ENCODE measurements at regions not wholly inside any gene's neighbourhood (a gene's known extent, or its start where the extent isn't known, plus 50 kb on each side); places are given as distances from the start of the nearest gene placed in this dataset.
"Not testable (repeated sequence)": the region's sequence is repeated elsewhere in the genome, so short reads cannot be mapped to it uniquely, and the experiment has no call there.

DNA sequence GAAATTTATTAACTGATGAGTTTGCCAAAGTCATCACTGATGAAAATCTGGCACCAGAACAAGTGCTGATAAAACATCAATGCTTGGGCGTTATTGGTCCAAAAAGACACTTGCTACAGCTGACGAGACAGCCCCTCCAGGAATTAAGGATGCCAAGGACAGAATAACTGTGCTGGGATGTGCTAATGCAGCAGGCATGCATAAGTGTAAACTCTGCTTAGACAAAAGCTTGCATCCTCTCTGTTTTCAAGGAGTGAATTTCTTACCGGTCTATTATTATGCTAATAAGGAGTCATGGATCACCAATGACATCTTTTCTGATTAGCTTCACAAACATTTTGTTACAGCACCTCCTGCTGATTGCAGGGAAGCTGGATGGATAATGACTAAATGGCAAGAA lies 402.0 kb downstream of the LTN1 start:
- no peak for DNase-seq (ENCODE audit: low spot score)

DNA sequence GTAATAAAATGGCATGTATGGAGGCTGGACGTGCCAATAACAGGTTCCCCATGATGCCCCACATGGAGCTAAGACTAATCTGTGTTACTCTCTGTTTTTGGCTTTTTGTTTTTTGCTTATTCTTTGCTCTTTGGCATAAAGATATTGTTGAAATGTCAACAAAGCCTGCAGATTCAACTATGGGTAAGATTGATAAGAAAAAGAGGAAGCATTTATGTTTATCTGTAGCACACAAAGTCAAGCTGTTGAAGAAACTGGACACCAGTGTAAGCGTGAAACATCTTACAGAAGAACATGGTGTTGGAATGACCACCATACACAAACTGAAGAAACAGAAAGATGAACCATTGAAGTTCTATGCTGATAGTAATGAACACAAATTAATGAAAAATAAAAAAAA lies 402.7 kb downstream of the LTN1 start:
- no peak for DNase-seq (ENCODE audit: low spot score)

DNA sequence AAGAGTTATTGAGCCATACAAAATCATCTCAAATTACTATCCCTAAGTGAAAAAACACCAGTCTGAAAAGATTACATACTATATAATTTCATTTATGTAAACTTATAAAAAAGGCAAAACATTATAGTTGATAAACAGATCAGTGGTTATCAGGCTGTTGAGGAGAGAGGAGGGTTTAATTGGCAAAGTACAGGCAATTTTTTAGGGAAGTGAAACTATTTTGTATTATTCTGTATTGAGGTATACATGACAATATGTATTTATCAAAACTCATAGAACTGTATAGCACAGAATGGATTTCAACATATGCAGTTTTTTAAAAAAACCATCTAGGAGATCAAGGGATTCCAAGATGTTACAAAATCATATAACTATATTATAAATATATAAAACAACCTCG lies 403.7 kb downstream of the LTN1 start:
- no peak for DNase-seq (ENCODE audit: low spot score)

DNA sequence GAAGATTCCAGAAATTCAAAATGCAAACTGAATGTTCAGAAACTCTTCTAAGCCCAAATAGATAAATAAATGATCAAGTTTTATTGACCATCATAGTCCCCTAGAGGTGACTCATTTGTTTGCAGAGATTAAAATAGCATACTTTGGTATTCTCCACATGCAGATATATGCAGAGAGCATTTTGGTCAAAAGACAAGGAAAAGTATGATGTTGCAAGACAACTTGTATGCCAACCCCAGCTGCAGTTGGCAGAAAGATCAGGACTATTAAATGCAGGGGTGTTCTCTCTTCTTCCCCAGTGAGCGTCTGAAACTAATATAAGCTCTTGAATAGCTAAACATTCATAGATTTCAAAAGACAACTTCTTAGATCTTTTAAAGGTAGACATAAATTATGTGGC lies 404.9 kb downstream of the LTN1 start:
- DNase-seq (ENCODE audit: low spot score) = no peak

DNA sequence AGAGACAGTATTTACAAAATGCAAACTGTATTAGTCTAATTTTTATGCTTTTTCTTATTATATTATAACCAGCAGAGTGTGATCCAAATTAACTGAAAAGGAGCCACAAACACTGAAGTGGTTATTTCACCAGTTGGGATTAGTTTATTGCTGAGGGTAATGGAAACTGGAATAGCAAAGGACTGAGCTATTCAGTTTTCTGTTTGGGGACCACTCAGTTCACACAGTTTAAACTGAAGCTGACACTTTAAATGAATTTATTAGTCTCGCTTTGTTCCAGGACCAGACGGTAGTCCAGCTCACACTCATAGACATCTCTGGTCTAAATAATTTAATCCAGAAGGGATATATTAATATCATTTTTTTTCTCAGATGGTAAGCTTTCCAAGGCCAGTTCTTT lies 410.7 kb downstream of the LTN1 start:
- no peak for DNase-seq (ENCODE audit: low spot score)

DNA sequence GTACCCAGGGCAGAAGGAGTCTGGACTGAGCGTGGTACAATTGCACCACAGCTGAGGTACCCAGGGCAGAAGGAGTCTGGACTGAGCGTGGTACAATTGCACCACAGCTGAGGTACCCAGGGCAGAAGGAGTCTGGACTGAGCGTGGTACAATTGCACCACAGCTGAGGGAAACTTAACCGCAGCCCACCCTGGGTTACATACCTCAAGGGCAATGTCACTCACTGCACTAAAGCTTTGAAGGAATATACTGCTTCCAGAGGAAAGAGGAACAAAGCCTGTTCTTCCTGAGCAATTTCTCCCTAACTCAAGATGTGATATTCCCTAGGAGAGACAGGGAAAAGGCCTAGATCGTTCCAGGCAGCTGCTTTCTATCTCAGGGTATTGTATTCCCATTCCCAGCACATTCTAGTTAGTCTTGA lies 411.4 kb downstream of the LTN1 start:
- DNase-seq (ENCODE audit: low spot score) = not testable (repeated sequence)

DNA sequence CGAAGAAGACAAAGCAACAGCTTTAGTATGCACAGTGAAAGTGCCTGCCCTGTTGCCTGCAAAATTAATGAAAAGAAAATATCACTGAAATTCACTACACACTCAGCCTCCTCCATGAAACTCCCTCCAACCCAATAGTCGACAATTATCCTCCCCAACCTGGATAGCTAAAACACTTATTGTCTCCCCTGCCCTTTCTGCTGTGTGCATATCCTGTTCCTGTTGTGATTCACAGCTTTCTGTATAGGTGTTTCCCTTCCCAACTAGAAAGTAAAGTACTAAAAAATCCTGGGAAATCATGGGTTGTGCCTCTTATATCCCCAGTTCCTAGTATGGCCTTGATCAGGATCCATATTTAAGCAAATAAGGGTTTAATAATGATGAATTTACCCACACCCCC lies 412.1 kb downstream of the LTN1 start:
- DNase-seq (ENCODE audit: low spot score) = no peak

DNA sequence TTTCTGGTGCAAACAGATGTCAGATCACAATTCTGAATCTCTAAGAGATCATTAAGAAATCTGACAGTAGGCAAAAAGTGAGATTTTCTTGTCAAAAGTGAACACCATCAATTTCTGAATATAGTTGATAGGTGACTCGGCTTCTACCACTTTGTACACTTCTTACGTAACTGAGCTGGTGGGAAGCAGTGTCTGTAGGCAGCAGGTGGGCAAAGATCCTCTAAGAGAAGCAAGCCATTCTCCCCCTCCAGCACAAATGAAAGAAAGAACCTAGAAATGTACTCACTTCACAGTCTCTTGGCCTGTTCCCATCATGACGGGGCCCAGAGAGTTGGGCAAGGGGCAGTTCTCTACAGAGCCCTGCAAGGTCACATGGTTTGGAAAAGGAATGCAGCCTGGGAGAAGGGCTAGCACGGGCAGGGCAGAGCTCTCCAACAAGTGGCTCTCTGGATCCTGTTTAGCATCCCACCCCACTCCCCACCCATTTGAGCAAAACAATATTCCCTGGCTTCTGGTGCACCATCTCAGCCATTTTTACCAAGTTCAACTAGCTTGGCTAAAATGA lies 412.6 kb downstream of the LTN1 start:
- no peak for DNase-seq (ENCODE audit: low spot score)

DNA sequence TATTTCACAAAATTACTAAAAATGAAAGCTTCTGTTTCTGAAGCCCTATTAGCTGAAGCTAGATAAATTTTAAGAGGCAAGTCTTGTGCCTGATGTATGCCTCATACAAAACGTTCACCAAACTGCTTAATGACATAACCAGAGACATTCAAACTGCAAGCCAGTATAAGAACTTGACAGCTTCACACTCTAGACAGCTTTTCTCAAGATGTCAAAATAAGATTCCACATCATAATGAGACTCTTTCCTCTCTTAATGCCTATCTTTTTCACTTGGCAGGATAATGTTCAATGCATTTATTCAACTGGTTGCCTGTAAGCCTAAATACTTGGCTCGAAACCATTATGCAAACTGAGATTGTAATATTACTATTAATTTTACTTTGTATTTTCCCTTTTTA lies 424.0 kb downstream of the LTN1 start:
- DNase-seq (ENCODE audit: low spot score) = no peak

DNA sequence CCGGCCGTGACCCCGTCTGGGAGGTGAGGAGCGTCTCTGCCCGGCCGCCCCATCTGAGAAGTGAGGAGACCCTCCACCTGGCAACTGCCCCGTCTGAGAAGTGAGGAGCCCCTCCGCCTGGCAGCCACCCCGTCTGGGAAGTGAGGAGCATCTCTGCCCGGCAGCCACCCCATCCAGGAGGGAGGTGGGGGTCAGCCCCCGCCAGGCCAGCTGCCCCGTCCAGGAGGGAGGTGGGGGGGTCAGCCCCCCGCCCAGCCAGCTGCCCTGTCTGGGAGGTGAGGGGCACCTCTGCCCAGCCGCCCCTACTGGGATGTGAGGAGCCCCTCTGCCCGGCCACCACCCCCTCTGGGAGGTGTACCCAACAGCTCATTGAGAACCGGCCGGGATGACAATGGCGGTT lies 428.7 kb downstream of the LTN1 start:
- not testable (repeated sequence) for DNase-seq (ENCODE audit: low spot score)

DNA sequence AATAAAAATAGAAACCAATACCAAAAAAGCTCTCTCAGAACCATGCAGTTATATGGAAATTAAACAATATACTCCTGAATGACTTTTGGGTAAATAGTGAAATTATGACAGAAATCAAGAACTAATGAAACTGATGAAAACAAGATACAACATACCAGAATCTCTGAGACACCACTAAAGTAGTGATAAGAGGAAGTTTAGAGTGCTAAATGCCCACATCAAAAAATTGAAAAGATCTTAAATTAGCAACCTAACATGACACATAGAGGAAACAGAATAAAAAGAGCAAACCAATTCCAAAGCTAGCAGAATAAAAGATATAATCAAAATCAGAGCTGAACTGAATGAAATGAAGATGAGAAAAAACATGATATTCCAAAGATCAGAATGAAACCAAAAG lies 430.9 kb downstream of the LTN1 start:
- DNase-seq (ENCODE audit: low spot score) = no peak

DNA sequence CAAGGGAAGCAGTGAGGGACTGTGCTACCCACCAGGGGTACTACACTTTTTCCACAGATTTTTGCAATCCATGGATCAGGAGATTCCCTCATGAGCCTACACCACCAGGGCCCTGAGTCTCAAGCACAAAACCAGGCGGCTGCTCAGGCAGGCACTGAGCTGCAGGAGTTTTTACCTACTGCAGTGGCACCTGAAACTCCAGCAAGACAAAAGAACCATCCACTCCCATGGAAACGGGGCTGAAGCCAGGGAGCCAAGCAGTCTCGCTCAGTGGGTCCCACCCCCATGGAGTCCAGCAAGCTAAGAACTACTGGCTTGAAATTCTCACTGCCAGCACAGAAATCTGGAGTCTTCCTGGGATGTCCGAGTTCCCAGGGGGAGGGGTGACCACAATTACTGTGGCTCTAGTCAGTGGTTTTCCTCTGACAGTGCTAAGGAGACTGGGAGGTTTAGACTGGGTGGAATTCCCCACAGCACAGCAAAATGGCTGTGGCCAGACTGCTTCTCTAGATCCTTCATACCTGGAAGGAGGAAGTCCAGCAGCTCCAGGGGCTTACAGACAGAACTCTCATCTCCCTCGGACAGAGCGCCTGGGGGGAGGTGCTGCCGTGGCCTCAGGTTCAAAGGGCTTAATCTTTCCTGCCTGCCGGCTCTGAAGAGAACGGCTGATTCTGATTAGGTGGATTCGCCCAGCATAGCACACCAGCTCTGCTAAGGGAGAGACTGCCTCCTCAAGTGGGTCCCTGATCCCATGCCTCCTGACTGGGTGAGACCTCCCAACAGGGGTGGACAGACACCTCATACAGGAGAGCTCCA lies 437.8 kb downstream of the LTN1 start:
- DNase-seq (ENCODE audit: low spot score) = peak; percentile 48

DNA sequence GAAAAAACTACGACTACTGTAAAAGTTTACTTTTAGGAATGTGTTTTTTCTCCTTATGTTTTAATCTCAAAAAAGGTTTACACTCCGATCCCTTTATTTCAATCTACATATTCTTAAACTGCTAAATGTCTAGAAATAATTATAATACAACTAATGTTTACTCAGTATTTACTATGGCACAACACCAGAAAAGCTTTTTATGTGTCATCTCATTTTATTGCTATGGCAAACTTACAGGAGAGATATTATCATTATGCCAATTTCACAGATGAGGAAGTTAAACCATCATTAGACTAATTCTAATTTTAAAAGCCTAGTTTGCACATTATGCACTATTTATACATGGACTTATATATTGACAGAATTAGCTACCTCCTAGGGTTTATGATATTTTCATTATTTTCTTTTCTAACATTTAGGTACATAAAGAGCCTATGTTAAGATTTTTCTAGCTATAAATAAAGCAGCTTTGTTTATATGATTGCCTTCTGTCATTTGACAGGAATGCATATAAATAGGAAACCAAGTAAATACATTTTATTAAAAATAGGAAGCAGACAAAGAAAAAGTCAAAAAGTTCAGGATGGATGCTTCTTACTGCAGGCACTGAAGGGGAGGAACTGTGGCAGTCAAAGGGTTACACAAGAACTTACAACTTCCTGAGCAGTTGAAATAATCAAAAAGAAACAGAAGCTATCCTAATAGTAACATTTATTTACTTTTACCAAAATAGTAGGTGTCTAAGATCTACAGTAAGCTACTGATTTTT lies 442.4 kb downstream of the LTN1 start:
- no peak for DNase-seq (ENCODE audit: low spot score)

DNA sequence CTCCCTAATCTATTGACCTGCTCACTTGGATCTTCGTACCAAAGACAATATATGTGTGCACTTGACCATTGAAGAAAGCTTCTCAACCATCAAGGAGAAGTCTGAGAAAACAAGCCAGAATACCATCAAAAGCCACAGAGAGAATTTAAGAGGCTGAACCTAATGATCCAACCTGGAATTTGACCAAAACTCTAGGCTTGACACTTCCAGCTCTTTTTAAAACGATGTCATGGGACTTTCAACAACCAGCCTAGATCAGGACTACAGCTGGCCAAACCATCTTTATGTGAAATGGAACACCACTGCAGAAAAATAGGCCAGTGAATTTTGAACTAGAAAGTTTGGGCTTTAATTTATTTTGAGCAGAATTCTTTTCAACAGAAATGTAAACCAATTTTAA lies 444.4 kb downstream of the LTN1 start:
- DNase-seq (ENCODE audit: low spot score) = no peak

DNA sequence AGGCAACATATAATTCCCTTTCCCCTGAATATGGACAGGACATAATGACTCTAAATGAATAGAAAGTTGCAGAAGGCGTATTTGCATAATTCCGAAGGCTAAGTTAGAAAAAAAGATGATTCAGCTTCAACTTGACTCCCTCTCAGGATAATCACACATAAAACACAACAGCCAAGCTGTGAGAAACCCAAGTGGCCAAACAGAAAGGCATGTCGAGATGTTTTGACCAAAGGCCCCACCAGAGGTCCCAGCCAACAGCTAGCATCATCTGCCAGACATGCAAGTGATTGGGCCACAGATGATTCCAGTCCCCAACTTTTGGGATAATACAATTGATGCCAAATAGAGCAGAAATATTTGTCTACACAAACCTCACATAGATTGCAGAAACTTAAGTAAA lies 444.9 kb downstream of the LTN1 start:
- DNase-seq (ENCODE audit: low spot score) = no peak

DNA sequence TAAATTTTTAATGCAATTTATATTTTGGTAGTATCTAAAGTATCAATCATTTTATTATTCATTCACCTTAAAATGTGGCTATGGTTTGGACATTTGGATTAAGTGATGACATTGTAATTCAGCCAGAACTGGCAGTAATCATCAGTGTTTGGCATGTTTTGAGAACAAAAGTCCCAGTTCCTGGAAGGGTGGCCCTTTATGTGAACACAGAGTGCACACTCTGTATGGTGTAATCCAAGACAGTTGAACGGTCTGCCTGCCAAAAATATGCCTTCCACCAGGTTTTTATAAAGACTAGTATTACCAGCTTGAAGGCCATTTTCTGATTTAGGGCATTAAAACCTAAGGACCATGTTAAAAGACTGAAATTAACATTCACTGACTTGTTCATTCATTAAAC lies 448.7 kb downstream of the LTN1 start:
- no peak for DNase-seq (ENCODE audit: low spot score)

DNA sequence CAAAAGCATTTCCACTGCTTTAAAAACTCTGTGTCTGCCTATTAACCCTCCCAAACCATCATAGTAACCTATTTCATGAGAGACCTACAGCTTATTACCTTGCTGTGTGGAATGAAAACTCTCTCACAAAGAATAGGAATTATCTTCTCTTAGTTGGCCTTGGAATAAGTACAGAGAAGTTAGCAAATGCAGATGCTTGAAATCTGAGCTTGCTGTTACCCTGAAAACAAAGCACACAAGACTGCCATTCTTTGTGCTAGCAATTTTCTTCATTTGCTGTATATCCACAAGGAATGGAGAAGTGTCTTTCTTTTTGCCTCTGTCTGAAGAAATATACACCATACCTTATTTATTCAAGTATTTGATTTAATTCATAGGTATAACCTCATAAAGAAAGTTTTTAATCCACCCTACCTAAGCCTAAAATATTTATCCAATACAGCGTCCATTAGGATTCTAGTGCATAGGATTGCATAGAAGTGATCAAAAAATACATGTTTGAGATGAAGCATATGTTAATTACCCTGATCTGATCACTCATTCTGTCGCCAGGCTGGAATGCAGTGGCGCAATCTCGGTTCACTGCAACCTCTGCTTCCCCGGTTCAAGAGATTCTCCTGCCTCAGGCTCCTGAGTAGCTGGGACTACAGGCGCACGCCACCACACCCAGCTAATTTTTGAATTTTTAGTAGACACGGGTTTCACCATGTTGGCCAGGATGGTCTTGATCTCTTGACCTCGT lies 451.1 kb downstream of the LTN1 start:
- no peak for DNase-seq (ENCODE audit: low spot score)

DNA sequence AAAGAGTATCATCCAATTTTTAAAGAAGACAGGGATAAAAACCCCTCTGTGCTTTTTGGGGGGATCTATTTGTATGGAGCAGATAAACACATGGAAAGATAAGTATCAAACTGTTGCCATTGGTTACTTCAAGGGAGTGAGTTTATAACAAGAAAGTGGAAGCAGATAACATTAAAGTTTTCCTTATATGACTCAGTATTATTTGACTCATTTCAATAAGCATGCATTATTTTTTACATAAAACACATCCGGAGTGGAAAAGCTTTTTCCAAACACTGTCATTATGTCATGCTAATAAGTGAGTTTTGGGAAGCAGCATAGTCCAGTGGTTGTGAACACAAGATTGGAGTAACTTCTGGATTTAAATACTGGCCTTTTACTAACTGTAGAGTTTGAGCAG lies 452.2 kb downstream of the LTN1 start:
- no peak for DNase-seq (ENCODE audit: low spot score)

DNA sequence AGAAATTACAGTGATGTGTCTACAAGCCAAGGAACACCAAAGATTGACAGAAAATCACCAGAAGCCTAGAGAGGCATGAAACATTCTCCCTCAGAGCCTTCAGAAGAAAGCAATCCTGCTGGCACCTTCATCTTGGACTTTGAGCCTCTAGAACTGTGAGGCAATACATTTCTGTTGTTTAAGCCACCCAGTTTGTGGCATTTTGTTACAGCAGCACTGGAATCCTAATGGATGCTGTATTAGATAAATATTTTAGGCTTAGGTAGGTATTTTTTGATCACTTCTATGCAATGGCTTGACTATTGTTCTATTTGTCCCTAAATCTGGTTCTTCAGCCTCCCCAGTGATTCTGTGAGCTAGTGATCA lies 453.1 kb downstream of the LTN1 start:
- no peak for DNase-seq (ENCODE audit: low spot score)

DNA sequence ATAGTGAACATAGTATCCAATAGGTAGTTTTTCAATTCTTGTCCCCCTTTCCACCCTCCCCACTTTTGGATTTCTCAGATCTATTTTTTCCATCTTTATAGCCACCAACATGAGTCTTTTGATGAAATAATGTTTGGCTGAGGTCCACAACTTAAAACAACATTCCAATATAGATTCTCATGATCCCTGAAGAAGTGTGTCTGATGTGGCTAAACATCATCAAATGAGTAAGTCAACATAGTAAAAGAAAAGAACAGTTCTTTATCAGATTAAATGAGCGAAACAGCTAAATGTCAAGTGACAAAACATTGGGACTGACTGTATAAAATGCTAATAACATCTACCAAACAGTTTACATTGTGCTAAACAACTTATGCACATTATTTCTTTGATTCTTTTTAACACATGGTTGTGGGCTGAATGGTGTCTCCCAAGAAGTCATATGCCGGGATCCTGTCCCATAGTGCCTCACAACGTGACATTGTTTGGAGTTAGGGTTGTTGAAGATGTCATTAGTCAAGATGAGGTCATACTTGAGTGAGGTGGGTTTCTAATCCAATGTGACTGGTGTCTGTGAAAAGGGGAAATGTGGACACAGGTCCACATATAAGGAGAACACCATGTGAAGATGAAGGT lies 453.6 kb downstream of the LTN1 start:
- no peak for DNase-seq (ENCODE audit: low spot score)

DNA sequence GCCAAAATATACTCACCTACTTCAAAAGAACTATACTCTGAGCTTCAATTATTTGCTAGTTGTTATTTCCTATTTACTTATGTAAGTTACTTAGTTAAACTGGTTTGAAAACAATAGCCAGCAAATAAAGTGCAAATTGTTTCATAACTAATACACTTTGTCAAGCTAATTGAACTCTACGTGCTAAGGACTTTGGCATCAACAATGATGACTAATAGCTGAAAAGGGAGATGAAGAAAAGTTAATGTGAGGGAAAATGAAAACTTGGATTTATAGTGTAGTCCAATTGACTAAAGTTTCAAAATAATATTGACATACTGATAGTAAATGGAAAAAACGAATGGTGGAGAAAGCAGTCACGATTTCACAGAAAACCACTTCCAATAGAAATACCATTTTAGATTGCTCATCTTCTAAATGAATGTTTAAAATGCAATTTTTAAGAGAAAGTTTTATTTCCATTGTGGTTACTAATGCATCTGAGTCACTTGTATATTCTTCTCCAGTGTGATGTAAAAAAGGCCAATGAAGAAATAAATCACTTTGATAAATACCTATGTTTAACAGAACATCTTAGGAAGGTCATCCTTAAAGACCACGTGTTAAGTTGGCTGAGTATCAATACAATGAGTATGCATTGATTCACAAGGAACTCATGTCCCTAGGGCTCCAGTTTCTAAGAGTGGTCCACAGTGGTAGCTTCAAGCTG lies 455.2 kb downstream of the LTN1 start:
- DNase-seq (ENCODE audit: low spot score) = no peak

DNA sequence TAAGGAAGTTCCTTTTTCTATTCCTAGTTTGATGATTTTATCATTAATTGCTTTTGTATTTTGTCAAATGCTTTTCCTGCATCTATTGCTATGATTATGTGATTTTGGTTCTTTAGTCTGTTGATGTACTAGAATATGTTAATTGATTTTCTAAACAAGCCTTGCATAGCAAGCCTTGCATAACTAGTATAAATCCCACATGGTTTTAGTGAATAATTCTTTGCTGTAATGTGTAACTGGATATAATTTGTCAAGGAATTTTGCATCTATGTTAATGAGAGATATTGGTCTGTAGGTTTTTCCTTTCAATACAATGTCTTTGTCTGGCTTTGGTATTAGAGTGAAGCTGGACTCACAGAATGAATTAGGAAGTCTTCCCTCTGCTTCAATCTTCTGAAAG lies 460.2 kb downstream of the LTN1 start:
- no peak for DNase-seq (ENCODE audit: low spot score)

Data from ecto neural progenitor cell (in vitro differentiated cells).